ENCODE measurements at regions not wholly inside any gene's neighbourhood (a gene's known extent, or its start where the extent isn't known, plus 50 kb on each side); places are given as distances from the start of the nearest gene placed in this dataset.

- DNase-seq (ENCODE audit: low read depth) = no peak
- no peak for TF ChIP-seq CTCF (IDR thresholded peaks at IDR 0.05; ENCODE audit: insufficient read depth, low read depth, low read length, missing control alignments)
- no peak overlapping the region for H3K4me3 ChIP-seq (ENCODE audit: low read depth, low read length)
These were observed 356.3 kb upstream of the CDH20 start for GRCh38 chr18:60976976-60977375.

GRCh38 chr18:60978338-60978737 is 354.9 kb upstream of the CDH20 start:
- TF ChIP-seq CTCF (IDR thresholded peaks at IDR 0.05; ENCODE audit: insufficient read depth, low read depth, low read length, missing control alignments) = no peak
- no peak overlapping the region for H3K4me3 ChIP-seq (ENCODE audit: low read depth, low read length)
- no peak for DNase-seq (ENCODE audit: low read depth)

GRCh38 chr18:60980422-60981005 is 352.7 kb upstream of the CDH20 start:
- no peak for TF ChIP-seq CTCF (IDR thresholded peaks at IDR 0.05; ENCODE audit: insufficient read depth, low read depth, low read length, missing control alignments)

GRCh38 chr18:60981682-60982328 is 351.4 kb upstream of the CDH20 start:
- no peak for DNase-seq (ENCODE audit: low read depth)
- H3K4me3 ChIP-seq (ENCODE audit: low read depth, low read length) = no peak overlapping the region
- TF ChIP-seq CTCF (IDR thresholded peaks at IDR 0.05; ENCODE audit: insufficient read depth, low read depth, low read length, missing control alignments) = no peak

More at GRCh38 chr18:60980422-60981005, 352.7 kb upstream of the CDH20 start:
- no peak for DNase-seq (ENCODE audit: low read depth)
- H3K4me3 ChIP-seq (ENCODE audit: low read depth, low read length) = no peak overlapping the region

GRCh38 chr18:60982329-60982695 is 350.9 kb upstream of the CDH20 start:
- H3K4me3 ChIP-seq (ENCODE audit: low read depth, low read length) = no peak overlapping the region
- no peak for DNase-seq (ENCODE audit: low read depth)
- TF ChIP-seq CTCF (IDR thresholded peaks at IDR 0.05; ENCODE audit: insufficient read depth, low read depth, low read length, missing control alignments) = no peak

GRCh38 chr18:60982928-60983327 is 350.3 kb upstream of the CDH20 start:
- DNase-seq (ENCODE audit: low read depth) = no peak
- no peak for TF ChIP-seq CTCF (IDR thresholded peaks at IDR 0.05; ENCODE audit: insufficient read depth, low read depth, low read length, missing control alignments)
- no peak overlapping the region for H3K4me3 ChIP-seq (ENCODE audit: low read depth, low read length)

- DNase-seq (ENCODE audit: low read depth) = no peak
- TF ChIP-seq CTCF (IDR thresholded peaks at IDR 0.05; ENCODE audit: insufficient read depth, low read depth, low read length, missing control alignments) = no peak
- H3K4me3 ChIP-seq (ENCODE audit: low read depth, low read length) = no peak overlapping the region
These were observed 348.7 kb upstream of the CDH20 start for GRCh38 chr18:60984510-60984909.
